GM12874 (cell line): ENCODE measurements at regions not wholly inside any gene's neighbourhood (a gene's known extent, or its start where the extent isn't known, plus 50 kb on each side); places are given as distances from the start of the nearest gene placed in this dataset.

ENCODE experiments used
- CTCF ChIP-seq: IDR thresholded peaks from 2 replicates; pipeline ENCODE4 v1.5.1; 2011; ENCODE audit warnings: low read depth, mild to moderate bottlenecking, control low read depth, low read length, moderate library complexity; ENCODE audit not compliant: insufficient read depth

DNA sequence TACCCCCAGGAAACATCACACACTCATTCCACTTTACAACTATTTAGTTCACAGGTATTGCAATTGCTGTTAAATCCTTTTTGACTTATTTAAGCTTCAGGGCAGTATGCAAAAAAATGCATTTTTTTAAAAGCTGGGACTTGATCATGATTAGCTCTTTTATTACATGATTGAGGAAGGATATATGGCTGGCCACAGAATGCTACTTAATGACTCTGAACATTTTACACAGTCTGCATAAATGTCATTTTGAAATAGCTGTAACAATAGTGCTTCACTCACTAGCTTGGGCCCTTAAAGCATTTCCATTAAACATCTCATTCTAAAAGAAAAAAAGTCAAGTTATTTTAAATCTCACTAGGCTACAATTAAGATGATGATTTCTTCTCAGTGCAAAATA lies 429.7 kb downstream of the FRK start:
- no peak for TF ChIP-seq CTCF

- no peak for TF ChIP-seq CTCF
These were observed 430.2 kb downstream of the FRK start for GRCh38 chr6:115630424-115631024.

GRCh38 chr6:115629415-115629814 lies 431.3 kb downstream of the FRK start:
- no peak for TF ChIP-seq CTCF

GRCh38 chr6:115618256-115618655 lies 442.4 kb downstream of the FRK start:
- TF ChIP-seq CTCF, result no peak

DNA sequence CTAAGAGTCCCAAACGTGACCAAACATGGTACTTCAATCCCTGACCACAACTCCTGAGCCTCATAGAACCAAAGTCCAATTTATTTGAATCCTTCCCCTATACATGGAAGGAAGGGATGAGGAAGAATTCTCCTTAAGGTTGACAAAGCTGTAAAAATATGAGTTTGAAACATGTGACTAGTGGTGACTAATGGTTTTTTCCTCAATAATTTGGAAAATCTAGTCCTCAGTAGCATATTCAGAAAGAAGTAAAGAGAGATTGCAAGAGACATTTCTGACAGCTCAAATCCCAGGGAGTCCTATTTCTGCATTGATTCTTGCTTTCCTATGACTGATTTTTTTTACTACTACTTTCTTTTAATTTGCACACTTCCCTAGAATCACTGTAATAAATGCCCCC lies 443.7 kb downstream of the FRK start:
- no peak for TF ChIP-seq CTCF

DNA sequence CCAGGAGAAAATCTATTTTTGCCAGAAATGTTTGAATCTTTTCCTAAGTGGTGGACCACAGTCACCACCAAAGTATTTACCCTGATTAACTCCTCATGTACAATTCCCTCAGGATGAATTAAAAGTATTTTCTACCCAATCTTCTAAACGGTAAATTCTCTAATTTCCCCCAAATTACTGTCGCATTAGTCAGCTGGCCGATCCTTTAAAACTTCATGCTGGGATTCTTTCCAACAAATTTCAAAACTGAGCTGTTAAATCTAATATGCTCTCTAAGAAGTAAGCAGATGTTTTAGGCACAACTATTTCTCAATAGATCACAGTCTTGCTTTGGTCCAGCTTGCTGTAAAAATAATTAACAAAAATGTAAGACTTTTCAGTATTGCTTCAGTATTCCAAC lies 447.2 kb downstream of the FRK start:
- no peak for TF ChIP-seq CTCF

DNA sequence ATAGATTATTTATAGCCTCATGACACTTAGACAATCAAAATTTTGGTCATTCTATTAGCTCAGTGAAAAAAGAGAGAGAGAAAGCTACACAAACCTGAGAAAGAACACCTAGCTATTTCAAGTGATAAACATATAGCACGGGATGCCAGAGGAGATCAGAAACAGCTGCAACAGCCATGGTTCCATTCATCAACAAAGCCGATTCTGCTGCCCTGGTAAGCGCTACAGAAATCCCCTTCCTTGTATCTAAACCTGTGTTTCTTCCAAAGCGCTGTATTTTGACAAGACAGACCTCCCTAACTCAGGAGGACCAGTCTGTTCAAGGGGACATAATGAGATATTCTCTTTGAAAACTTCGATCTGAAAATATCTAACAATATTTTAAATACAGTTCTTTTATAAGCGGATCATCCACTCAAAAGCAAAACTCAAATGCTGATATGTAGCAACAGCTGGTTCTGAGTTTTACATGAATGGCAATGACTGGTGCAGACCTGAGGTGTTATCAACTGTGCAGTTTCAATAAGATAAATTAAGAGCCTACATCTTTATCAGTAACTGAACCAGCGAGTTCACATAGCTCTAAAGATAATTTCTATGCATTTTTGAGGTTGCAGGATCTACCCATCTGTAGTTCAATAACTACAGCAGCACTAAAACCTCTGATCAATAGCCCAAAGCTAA lies 447.8 kb downstream of the FRK start:
- no peak for TF ChIP-seq CTCF
